IMR-90 (cell line): ENCODE measurements at regions not wholly inside any gene's neighbourhood (a gene's known extent, or its start where the extent isn't known, plus 50 kb on each side); places are given as distances from the start of the nearest gene placed in this dataset.

Experiments
- ATAC-seq: fragments of 200-7000 bp; cut with Tn5 transposase; 2 replicates; pipeline ENCODE4 v1.9.1; 2020; ENCODE audit warnings: low read depth, mild to moderate bottlenecking, moderate library complexity
- BruUV-seq: library from RNA; stranded (reverse); fragments of 400-500 nt; replicated peaks from 2 replicates; lab custom pipeline; 2021; lab: Mats Ljungman, UMichigan
- CTCF ChIA-PET: fragments of 300-600 bp; formaldehyde crosslinking; extraction: SDS; loops from one replicate; lab custom pipeline; 2021; ENCODE audit warnings: antibody characterized with exemption; lab: Yijun Ruan, JAX
- POLR2A ChIA-PET: fragments of 300-600 bp; sonication (Branson Sonifier 250); formaldehyde crosslinking; loops from one replicate; lab custom pipeline; 2022; ENCODE audit warnings: antibody characterized with exemption; ENCODE audit not compliant: unreplicated experiment; lab: Charles Lee
- DNase-seq: peaks from one replicate; pipeline ENCODE4 v3.0.0; 2013
- H2AFZ ChIP-seq: replicated peaks from 2 replicates; pipeline ENCODE3; 2013; ENCODE audit warnings: low read length, mild to moderate bottlenecking; ENCODE audit not compliant: poor library complexity
- H2AK5ac ChIP-seq: 2 replicates; pipeline ENCODE4 v1.6.1; 2013; ENCODE audit warnings: low read depth, low read length, inconsistent platforms
- H2AK9ac ChIP-seq: replicated peaks from 2 replicates; pipeline ENCODE3; 2013; ENCODE audit warnings: mild to moderate bottlenecking, low read depth, low read length, moderate library complexity; ENCODE audit not compliant: poor library complexity
- H2BK120ac ChIP-seq: 2 replicates; pipeline ENCODE4 v1.6.1; 2013; ENCODE audit warnings: low read depth, low read length, inconsistent platforms
- H2BK15ac ChIP-seq: 3 replicates; pipeline ENCODE4 v1.6.1; 2013; ENCODE audit warnings: low read depth, low read length, inconsistent platforms
- H2BK20ac ChIP-seq: 2 replicates; pipeline ENCODE4 v1.6.1; 2013; ENCODE audit warnings: low read depth, mild to moderate bottlenecking, inconsistent platforms, low read length, moderate library complexity
- H2BK5ac ChIP-seq: 2 replicates; pipeline ENCODE4 v1.6.1; 2013; ENCODE audit warnings: mild to moderate bottlenecking, low read depth, low read length, inconsistent platforms; ENCODE audit not compliant: poor library complexity, severe bottlenecking
- H3K14ac ChIP-seq: replicated peaks from 2 replicates; pipeline ENCODE4 v1.6.1; 2013; ENCODE audit warnings: low read depth, low read length, inconsistent platforms
- H3K18ac ChIP-seq: 2 replicates; pipeline ENCODE4 v1.6.1; 2013; ENCODE audit warnings: low read depth, low read length, control low read depth
- H3K23ac ChIP-seq: 2 replicates; pipeline ENCODE4 v1.6.1; 2013; ENCODE audit warnings: low read depth, low read length, inconsistent platforms
- H3K27ac ChIP-seq: 2 replicates; pipeline ENCODE4 v1.5.1; 2013; ENCODE audit warnings: mild to moderate bottlenecking, control low read depth, low read length; ENCODE audit not compliant: insufficient read depth
- H3K27me3 ChIP-seq: 2 replicates; pipeline ENCODE4 v1.6.1; 2013; ENCODE audit warnings: low read length; ENCODE audit not compliant: control insufficient read depth, insufficient read depth
- H3K36me3 ChIP-seq: 2 replicates; pipeline ENCODE4 v1.6.1; 2013; ENCODE audit warnings: low read length, mixed read lengths; ENCODE audit not compliant: control insufficient read depth, insufficient read depth
- H3K4ac ChIP-seq: 2 replicates; pipeline ENCODE4 v1.6.1; 2013; ENCODE audit warnings: low read depth, low read length, inconsistent platforms
- H3K4me1 ChIP-seq: 2 replicates; pipeline ENCODE4 v1.6.1; 2013; ENCODE audit warnings: low read length, mixed read lengths; ENCODE audit not compliant: control insufficient read depth, insufficient read depth
- H3K4me2 ChIP-seq: 2 replicates; pipeline ENCODE4 v1.6.1; 2013; ENCODE audit warnings: low read depth, mild to moderate bottlenecking, control low read depth, low read length, moderate library complexity
- H3K4me3 ChIP-seq: 2 replicates; pipeline ENCODE4 v1.5.1; 2013; ENCODE audit warnings: low read depth, mild to moderate bottlenecking, control low read depth, low read length, moderate library complexity; ENCODE audit not compliant: insufficient read depth
- H3K56ac ChIP-seq: 2 replicates; pipeline ENCODE4 v1.6.1; 2013; ENCODE audit warnings: low read length, inconsistent platforms; ENCODE audit not compliant: insufficient read depth; ENCODE audit errors: extremely low read depth
- H3K79me1 ChIP-seq, 2 experiments: 2 replicates each; pipeline ENCODE4 v1.6.1; 2013; ENCODE audit warnings: low read length in 2 of 2, inconsistent platforms in 1 of 2, low read depth in 1 of 2
- H3K9ac ChIP-seq: 2 replicates; pipeline ENCODE4 v1.6.1; 2013; ENCODE audit warnings: low read depth, low read length, control low read depth
- H3K9me1 ChIP-seq: 2 replicates; pipeline ENCODE4 v1.6.1; 2013; ENCODE audit warnings: low read length, inconsistent platforms; ENCODE audit not compliant: insufficient read depth
- H3K9me3 ChIP-seq: 2 replicates; pipeline ENCODE4 v1.6.1; 2013; ENCODE audit warnings: low read length; ENCODE audit not compliant: control insufficient read depth, insufficient read depth
- H4K20me1 ChIP-seq: 2 replicates; pipeline ENCODE4 v1.6.1; 2013; ENCODE audit warnings: low read length, inconsistent platforms; ENCODE audit not compliant: insufficient read depth
- H4K5ac ChIP-seq: 2 replicates; pipeline ENCODE4 v1.6.1; 2013; ENCODE audit warnings: mild to moderate bottlenecking, low read depth, low read length, control low read depth
- H4K8ac ChIP-seq, 2 experiments: 2 replicates each; pipeline ENCODE4 v1.6.1; 2013; ENCODE audit warnings: low read depth in 2 of 2, low read length in 2 of 2, control low read depth in 1 of 2, inconsistent platforms in 1 of 2
- H4K91ac ChIP-seq: 2 replicates; pipeline ENCODE4 v1.6.1; 2013; ENCODE audit warnings: low read depth, low read length, inconsistent platforms; ENCODE audit not compliant: insufficient read depth
- CEBPB ChIP-seq: IDR thresholded peaks from 2 replicates; pipeline ENCODE4 v1.6.1; 2012; ENCODE audit warnings: low read depth, low read length, improper control_type of control experiment
- RFX5 ChIP-seq: IDR thresholded peaks from 2 replicates; pipeline ENCODE4 v1.8.0; 2012; ENCODE audit warnings: low read depth, mild to moderate bottlenecking, low read length, moderate library complexity
- WGBS, 2 experiments: methylation state at CpG; one replicate each; pipeline versions ENCODE4 v1.1.5 to v1.1.7; 2013; ENCODE audit warnings: missing lambda C conversion rate in 2 of 2; ENCODE audit not compliant: insufficient read length in 1 of 2; ENCODE audit errors: extremely low coverage in 2 of 2; 5-methylcytosine and 5-hydroxymethylcytosine counted together
- dilution Hi-C: fragments of 300-500 bp; cut with HindIII; formaldehyde crosslinking; loops from one replicate; pipeline ENCODE4 v1.14.3; 2018; ENCODE audit warnings: low sequenced_read_pairs; ENCODE audit not compliant: unreplicated experiment
- in situ Hi-C: fragments of 300-500 bp; cut with MboI; formaldehyde crosslinking; loops from 3 replicates; pipeline ENCODE4 v1.14.3; 2019; ENCODE audit warnings: low sequenced_read_pairs, inconsistent platforms, mixed read lengths
- intact Hi-C: fragments of 100-400 bp; cut with micrococcal nuclease; formaldehyde crosslinking; loops from 2 replicates; pipeline ENCODE4 v1.10.0; 2022

- Histone ChIP-seq H3K36me3 (no peaks in the 10 kb centered on the region), H2BK120ac (no peak overlapping the region), H2BK20ac (no peak overlapping the region), H3K27me3 (no peaks in the 10 kb centered on the region), H3K79me1 (no peaks in the 10 kb centered on the region), H2AK9ac (no peak overlapping the region), H3K4ac (no peak overlapping the region), H4K5ac (no peak overlapping the region), H3K23ac (no peak overlapping the region), H4K20me1 (no peaks in the 10 kb centered on the region), H3K18ac (no peak overlapping the region), H2AK5ac (no peak overlapping the region), H3K56ac (no peak overlapping the region), H3K9me3 (no peaks in the 10 kb centered on the region), H4K8ac (no peak overlapping the region), H2BK5ac (no peak overlapping the region), H3K9me1 (no peaks in the 10 kb centered on the region), H3K4me1 (no peaks in the 10 kb centered on the region), H3K4me2 (no peak overlapping the region), H3K14ac (no peak overlapping the region), H3K4me3 (no peak overlapping the region), H3K27ac (no peak overlapping the region), H2BK15ac (no peak overlapping the region), H4K91ac (no peak overlapping the region), H3K9ac (no peak overlapping the region), H2AFZ (no peak overlapping the region)
- ChIA-PET POLR2A (no interaction called here), CTCF (no interaction called here)
- no CpG with 5 or more reads among the region's 2 CpGs for WGBS, 2 experiments
- DNase-seq (no peak), ATAC-seq (no peak)
- dilution Hi-C loops (no loop called here), in situ Hi-C loops (no loop called here), intact Hi-C loops (no loop called here)
- no peak for TF ChIP-seq RFX5
- 0 out of 2 replicates have a peak, but pooled peaks have one; percentile 16 for TF ChIP-seq CEBPB
- no TSS peak for BruUV-seq
Observed at GRCh38 chr18:26765498-26765897, 100.0 kb downstream of the AQP4 start.
